MM.1S (cell line): ENCODE measurements at regions not wholly inside any gene's neighbourhood (a gene's known extent, or its start where the extent isn't known, plus 50 kb on each side); places are given as distances from the start of the nearest gene placed in this dataset.

Experiments used
- DNase-seq: peaks from one replicate; pipeline ENCODE4 v3.0.0-alpha.2; 2015
- H2AFZ ChIP-seq: fragments of 300-600 bp; sonication (generic); 2 replicates; pipeline ENCODE4 v1.6.0; 2016; ENCODE audit warnings: antibody characterized with exemption, low read length
- H3F3A ChIP-seq: fragments of 300-600 bp; sonication (generic); 2 replicates; pipeline ENCODE4 v1.6.1; 2016; ENCODE audit warnings: mild to moderate bottlenecking, antibody characterized with exemption, low read length, moderate library complexity, mixed read lengths; ENCODE audit not compliant: insufficient read depth
- H3K27ac ChIP-seq: fragments of 300-600 bp; sonication (generic); 2 replicates; pipeline ENCODE4 v1.5.1; 2016; ENCODE audit warnings: mild to moderate bottlenecking, low read length
- H3K27me3 ChIP-seq: fragments of 300-600 bp; sonication (generic); replicated peaks from 2 replicates; pipeline ENCODE4 v1.6.0; 2016; ENCODE audit warnings: low read length; ENCODE audit not compliant: insufficient read depth
- H3K36me3 ChIP-seq: fragments of 300-600 bp; sonication (generic); replicated peaks from 2 replicates; pipeline ENCODE4 v1.6.1; 2016; ENCODE audit warnings: mild to moderate bottlenecking, low read length, mixed read lengths; ENCODE audit not compliant: insufficient read depth
- H3K4me1 ChIP-seq: fragments of 300-600 bp; sonication (generic); 2 replicates; pipeline ENCODE4 v1.6.1; 2016; ENCODE audit warnings: low read length, mixed read lengths
- H3K4me2 ChIP-seq: fragments of 300-600 bp; sonication (generic); 2 replicates; pipeline ENCODE4 v1.6.0; 2016; ENCODE audit warnings: low read depth, low read length
- H3K4me3 ChIP-seq: fragments of 300-600 bp; sonication (generic); 2 replicates; pipeline ENCODE4 v1.5.1; 2016; ENCODE audit warnings: low read length, mixed read lengths
- H3K79me2 ChIP-seq: fragments of 300-600 bp; sonication (generic); 2 replicates; pipeline ENCODE4 v1.6.1; 2016; ENCODE audit warnings: mixed run types, low read length, mixed read lengths
- H3K9ac ChIP-seq: fragments of 300-600 bp; sonication (generic); 2 replicates; pipeline ENCODE4 v1.6.1; 2016; ENCODE audit warnings: low read length, mixed read lengths
- H3K9me2 ChIP-seq: fragments of 300-600 bp; sonication (generic); replicated peaks from 2 replicates; pipeline ENCODE4 v1.6.1; 2016; ENCODE audit warnings: mild to moderate bottlenecking, low read length, mixed read lengths; ENCODE audit not compliant: insufficient read depth
- H3K9me3 ChIP-seq: fragments of 300-600 bp; sonication (generic); replicated peaks from 2 replicates; pipeline ENCODE4 v1.6.1; 2016; ENCODE audit warnings: mild to moderate bottlenecking, low read length, mixed read lengths; ENCODE audit not compliant: insufficient read depth
- H4K20me1 ChIP-seq: fragments of 300-600 bp; sonication (generic); 2 replicates; pipeline ENCODE4 v1.6.1; 2016; ENCODE audit warnings: mild to moderate bottlenecking, low read length, moderate library complexity, mixed read lengths; ENCODE audit not compliant: insufficient read depth
- CTCF ChIP-seq: fragments of 300-600 bp; sonication (generic); IDR thresholded peaks from 2 replicates; pipeline ENCODE4 v1.5.1; 2016; ENCODE audit warnings: antibody characterized with exemption, low read length, mixed read lengths
- EZH2 ChIP-seq: fragments of 300-600 bp; sonication (generic); optimal IDR thresholded peaks from 2 replicates; pipeline ENCODE3; 2017; ENCODE audit warnings: low read depth, mild to moderate bottlenecking, antibody characterized with exemption, low read length, mixed read lengths
- EZH2phosphoT487 ChIP-seq: fragments of 300-600 bp; sonication (generic); IDR thresholded peaks from 2 replicates; pipeline ENCODE4 v1.6.1; 2018; ENCODE audit warnings: antibody characterized with exemption, low read length

- Histone ChIP-seq H3K4me3 (no peak overlapping the region), H3K27me3 (no peaks in the 10 kb centered on the region), H3K79me2 (no peaks in the 10 kb centered on the region), H3K27ac (no peak overlapping the region), H3K9me3 (no peaks in the 10 kb centered on the region), H3F3A (no peaks in the 10 kb centered on the region), H3K9me2 (no peaks in the 10 kb centered on the region), H3K4me2 (no peak overlapping the region), H3K9ac (no peak overlapping the region), H3K4me1 (peaks cover 6% of the 10 kb centered on the region; the same call in 1 of the 2 replicates), H3K36me3 (no peaks in the 10 kb centered on the region), H4K20me1 (no peaks in the 10 kb centered on the region), H2AFZ (no peak overlapping the region)
- DNase-seq, result no peak
- TF ChIP-seq EZH2 (no peak), CTCF (no peak), EZH2phosphoT487 (no peak)
Observed at GRCh38 chr5:110027527-110028322, 338.0 kb downstream of the MAN2A1 start.

DNA sequence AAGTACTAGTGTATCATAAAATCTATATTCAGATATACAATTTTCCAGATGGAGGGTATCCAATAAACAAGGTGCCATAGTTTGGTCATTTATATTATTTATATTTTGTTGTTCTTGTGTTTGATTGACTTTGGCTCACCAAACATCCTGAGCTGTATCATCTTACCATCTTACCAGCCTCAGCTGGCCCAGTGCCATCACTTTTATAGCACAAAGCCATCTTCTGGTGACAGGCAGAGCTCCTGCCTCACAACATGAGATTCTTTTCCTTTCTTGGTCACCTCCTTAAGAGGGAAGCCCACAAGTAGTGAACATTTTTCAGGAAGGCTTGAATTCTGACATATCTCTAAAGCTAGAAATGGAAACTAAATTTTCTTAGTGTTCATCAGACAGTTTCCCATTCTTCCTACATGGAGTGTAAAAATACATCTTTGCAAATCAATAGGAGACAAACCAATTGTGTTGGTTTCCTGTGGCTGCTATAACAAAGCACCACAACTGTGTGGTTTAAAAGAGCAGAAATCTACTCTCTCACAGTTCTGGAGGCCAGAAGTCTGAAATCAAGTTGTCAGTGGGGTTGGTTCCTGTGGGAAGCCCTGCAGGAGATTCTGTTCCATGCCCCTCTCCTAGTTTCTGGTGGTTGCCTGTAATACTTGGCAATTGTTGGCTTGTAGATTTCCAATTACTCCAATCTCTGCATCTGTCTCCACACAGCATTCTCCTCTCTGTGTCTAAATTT, 341.8 kb downstream of the MAN2A1 start:
- Histone ChIP-seq H3K9me3 (no peaks in the 10 kb centered on the region), H3K36me3 (no peaks in the 10 kb centered on the region), H3K79me2 (no peaks in the 10 kb centered on the region), H3K9me2 (no peaks in the 10 kb centered on the region), H3K27me3 (no peaks in the 10 kb centered on the region), H4K20me1 (no peaks in the 10 kb centered on the region), H3K4me2 (no peak overlapping the region), H3K9ac (no peak overlapping the region), H3F3A (no peaks in the 10 kb centered on the region), H3K27ac (no peak overlapping the region), H2AFZ (no peak overlapping the region), H3K4me3 (no peak overlapping the region), H3K4me1 (peaks cover 6% of the 10 kb centered on the region; the same call in 1 of the 2 replicates)
- DNase-seq, result peak; percentile 12
- TF ChIP-seq CTCF (no peak), EZH2 (no peak), EZH2phosphoT487 (no peak)

DNA sequence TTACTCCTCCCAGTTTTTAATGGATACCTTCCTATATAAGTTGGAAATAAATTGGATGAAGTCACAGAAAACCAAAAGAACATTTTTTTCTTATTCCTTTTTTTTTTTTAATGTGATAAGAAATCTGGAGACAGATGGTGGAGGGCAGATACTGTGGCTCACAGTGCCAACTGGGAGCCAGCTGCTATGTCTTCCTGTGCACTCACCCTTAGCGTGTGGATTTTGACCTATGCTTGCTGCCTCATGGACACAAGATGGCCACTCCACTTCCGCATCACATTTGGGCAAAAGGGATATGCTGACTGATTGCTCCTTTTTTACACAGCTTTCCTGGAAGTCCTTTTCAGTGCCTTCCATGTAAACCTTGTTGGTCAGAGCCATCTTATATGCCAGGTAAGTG, 342.6 kb downstream of the MAN2A1 start:
- H3K79me2 ChIP-seq, result no peaks in the 10 kb centered on the region
- H3K27ac ChIP-seq, result no peak overlapping the region
- no peak overlapping the region for H3K4me2 ChIP-seq
- peaks cover 6% of the 10 kb centered on the region; the same call in 1 of the 2 replicates for H3K4me1 ChIP-seq
- no peak for DNase-seq
- H3K27me3 ChIP-seq, result no peaks in the 10 kb centered on the region
- no peaks in the 10 kb centered on the region for H3K9me2 ChIP-seq
- H4K20me1 ChIP-seq, result no peaks in the 10 kb centered on the region
- no peak for TF ChIP-seq EZH2phosphoT487
- TF ChIP-seq CTCF, result no peak
- no peak for TF ChIP-seq EZH2
- no peak overlapping the region for H3K9ac ChIP-seq
- no peaks in the 10 kb centered on the region for H3K9me3 ChIP-seq
- no peak overlapping the region for H3K4me3 ChIP-seq
- H3K36me3 ChIP-seq, result no peaks in the 10 kb centered on the region
- no peak overlapping the region for H2AFZ ChIP-seq
- H3F3A ChIP-seq, result no peaks in the 10 kb centered on the region
